NAMALWA (cell line): ENCODE measurements at regions not wholly inside any gene's neighbourhood (a gene's known extent, or its start where the extent isn't known, plus 50 kb on each side); places are given as distances from the start of the nearest gene placed in this dataset.
A peak's percentile ranks its signal among the peaks of the same experiment; 100 is the strongest.

ENCODE experiments used
- DNase-seq: peaks from one replicate; pipeline ENCODE4 v3.0.0-alpha.2; 2015; ENCODE audit warnings: low spot score

DNA sequence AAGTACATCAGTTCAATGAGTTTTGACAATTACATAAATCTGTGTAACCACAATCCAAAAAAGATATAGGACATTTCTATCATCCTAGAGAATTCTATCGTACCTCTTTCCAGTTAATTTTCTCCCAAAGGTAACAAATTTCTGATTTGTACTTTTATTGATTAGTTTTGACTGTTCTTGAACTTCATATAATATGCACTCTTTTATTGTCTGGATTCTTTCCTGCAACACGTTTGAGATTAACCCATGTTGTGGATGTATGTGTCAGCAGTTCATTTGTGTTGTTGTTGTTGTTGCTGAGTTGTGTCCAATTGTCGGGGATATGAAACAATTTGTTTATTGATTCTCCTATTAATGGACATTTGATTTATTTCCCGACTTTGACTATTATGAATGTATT lies 145.9 kb upstream of the WDR11 start:
- no peak for DNase-seq

DNA sequence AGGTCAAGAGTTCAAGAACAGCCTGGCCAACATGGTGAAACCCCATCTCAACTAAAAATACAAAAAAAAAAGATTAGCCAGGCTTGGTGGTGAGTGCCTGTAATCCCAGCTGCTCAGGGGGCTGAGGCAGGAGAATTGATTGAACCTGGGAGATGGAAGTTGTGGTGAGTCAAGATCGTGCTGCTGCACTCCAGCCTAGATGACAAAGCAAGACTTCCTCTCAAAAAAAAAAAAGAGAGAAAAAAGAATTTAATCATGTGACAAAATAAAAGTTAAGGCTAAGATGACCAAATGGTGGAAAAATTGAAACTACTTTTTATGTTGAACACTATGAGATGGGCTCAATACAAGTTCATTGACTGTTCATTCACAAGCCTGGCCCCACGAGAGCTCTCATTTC lies 141.1 kb upstream of the WDR11 start:
- DNase-seq: no peak

GRCh38 chr10:120711860-120712259 lies 139.3 kb upstream of the WDR11 start:
- DNase-seq: no peak

DNA sequence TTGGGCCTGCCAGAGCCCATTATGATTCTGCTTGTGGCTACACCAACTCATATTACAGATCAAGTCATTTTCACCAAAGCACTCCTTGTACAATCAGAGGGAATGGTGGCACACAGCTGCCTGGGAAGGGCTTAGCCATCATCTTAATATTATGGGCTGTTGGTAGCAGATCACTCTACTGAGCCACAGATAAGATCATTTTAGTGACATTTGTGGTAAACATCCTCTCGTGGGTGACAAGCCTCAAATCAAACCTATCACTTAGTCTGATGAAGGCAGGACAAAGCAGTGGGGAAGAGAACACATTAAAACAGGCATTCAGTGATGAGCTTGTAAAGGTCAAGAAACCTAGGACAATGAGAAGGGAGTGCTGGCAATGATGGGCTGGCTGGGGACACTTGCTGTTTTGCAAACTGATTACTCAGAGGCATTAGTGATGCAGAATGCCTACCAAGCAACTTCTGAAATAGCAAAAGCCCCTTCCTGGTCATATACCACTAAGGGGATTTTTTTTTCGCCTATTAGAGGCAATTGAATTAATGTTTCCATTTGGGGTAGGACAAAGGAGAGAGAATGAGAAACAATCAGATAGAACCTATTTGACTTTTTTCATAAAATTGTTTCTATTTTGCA lies 137.5 kb upstream of the WDR11 start:
- no peak for DNase-seq

DNA sequence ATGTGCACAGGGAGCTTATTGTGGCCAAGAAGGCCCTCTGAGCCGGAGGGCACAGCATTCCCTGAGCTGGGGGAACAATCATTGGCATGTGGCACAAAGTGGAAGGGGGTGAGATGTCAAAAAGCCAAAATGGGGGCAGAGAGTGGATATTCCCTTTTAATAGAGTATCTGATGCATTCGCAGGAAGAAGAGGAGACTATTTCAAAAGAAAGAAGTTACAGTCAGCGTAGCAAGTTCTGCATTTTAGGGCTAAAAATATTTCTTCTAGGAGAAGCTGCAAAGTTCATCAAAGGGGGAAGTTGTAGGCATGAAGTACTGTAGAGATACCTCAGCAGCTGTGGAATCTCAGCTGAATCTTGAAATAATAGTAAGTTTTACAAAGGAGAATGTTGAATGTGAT lies 136.0 kb upstream of the WDR11 start:
- no peak for DNase-seq

DNA sequence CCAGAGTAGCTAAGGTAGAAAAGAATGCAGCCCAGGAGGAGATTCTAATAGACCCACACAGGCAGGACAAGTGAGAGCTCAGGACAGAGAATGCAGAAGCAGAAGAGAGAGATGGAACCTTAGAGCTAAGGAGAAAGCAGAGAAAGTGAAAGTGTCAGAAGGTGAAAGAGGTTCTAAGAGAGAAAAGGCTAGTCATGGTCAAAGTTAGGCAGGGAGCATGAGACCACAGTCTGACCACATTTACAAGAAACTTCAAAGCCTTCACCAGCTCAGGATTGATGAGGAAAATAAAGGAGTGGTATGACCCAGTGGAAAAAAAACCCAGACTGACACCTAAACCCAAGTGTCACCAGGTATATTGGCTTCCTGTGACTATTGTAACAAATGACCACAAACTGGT lies 131.8 kb upstream of the WDR11 start:
- no peak for DNase-seq

GRCh38 chr10:120727001-120727400 lies 124.2 kb upstream of the WDR11 start:
- no peak for DNase-seq

DNA sequence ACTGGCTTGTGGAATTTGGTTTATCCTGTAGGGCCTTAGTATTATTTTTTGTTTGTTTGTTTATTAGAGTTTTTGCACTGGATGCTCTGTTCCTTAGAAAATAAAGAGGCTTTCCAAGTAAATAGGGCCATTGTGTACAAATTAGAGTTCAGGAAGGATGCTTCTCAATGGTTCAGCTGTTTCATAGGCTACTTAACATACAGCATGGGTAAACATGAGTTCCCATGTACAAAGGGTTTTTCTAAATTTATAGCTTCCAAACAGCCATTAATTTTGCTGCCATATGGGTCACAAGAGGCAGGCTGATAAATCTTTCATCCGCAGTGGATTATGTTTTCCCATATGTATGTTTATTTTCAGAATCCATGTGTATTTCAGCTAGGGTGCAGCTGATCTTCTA lies 121.6 kb upstream of the WDR11 start:
- no peak for DNase-seq

DNA sequence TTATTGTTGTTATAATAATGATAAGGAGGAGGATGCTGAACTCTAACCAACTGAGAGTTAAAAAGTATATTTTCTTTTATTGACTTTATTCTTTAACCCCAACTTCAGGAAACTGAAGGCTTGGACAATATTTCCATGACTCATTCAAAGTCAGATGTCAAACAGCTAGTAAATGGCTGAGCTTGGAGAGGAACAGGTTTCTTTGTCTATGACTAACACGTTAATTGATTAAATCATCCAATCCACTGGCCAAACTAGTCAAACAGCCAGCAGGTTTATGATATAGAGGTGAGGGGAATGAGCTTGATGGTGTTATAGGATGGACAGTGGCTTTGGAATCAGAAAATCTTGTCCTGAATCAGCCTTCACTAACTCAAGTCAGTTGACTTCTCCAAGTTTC lies 119.1 kb upstream of the WDR11 start:
- no peak for DNase-seq

DNA sequence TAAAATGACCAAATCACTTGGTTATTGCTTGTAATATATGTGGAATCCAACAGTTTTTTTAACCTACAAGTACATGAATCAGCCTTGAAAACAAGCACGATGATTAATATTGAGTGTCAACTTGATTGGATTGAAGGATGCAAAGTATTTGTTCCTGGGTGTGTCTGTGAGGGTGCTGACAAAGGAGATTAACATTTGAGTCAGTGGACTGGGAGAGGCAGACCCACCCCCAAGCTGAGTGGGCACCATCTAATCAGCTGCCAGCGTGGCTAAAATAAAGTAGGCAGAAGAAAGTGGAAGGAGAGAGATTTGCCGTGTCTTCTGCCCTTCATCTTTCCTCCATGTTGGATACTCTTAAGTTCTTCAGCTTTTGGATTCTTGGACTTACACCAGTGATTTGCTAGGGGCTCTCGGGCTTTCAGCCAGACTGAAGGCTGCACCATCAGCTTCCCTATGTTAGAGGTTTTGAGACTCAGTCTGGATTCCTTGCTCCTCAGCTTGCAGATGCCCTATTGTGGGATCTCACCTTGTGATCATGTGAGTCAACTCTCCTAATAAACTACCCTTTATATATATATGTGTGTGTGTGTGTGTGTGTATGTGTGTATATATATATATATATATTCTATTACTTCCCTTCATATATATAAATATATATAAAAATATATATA lies 118.4 kb upstream of the WDR11 start:
- DNase-seq: no peak

- no peak for DNase-seq
Measured at GRCh38 chr10:120734483-120735078, 116.6 kb upstream of the WDR11 start.

GRCh38 chr10:120735315-120735714 lies 115.8 kb upstream of the WDR11 start:
- no peak for DNase-seq

GRCh38 chr10:120735773-120736371 lies 115.3 kb upstream of the WDR11 start:
- peak; percentile 58 for DNase-seq

GRCh38 chr10:120736377-120736776 lies 114.8 kb upstream of the WDR11 start:
- DNase-seq: no peak

- no peak for DNase-seq
Measured at GRCh38 chr10:120738658-120739057, 112.5 kb upstream of the WDR11 start.

DNA sequence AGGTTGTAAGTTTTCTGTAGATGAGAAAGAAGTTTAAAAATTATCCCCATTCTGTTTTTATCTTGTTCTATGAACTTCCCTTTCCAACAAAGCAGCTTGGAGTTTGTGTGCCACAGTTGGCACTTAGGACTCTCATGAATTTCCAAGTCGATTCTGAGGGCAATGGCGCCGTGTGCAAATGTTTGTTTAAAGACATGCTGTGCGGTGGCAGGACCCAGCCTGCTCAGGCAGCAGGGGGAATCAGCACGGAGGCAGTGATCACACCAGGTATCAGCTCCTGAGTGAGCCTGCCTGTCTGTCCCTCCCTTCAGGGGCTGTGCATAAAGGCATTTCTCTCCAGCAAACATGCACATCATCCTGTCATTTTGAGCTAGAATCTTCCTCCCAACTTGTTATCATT lies 109.8 kb upstream of the WDR11 start:
- no peak for DNase-seq

DNA sequence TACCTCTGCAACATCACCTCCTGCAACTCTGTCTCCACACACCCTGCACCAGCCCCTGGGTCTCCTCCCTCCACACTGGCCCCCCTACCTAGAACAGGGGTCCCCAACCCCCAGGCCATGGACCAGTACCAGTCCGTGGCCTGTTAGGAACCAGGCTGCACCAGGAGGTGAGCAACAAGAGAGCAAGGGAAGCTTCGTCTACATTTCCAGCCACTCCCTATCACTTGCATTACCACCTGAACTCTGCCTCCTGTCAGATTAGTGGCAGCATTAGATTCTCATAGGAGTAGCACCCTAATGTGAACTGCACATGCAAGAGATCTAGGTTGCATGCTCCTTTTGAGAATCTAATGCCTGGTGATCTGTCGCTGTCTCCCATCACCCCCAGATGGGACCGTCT lies 108.8 kb upstream of the WDR11 start:
- no peak for DNase-seq

DNA sequence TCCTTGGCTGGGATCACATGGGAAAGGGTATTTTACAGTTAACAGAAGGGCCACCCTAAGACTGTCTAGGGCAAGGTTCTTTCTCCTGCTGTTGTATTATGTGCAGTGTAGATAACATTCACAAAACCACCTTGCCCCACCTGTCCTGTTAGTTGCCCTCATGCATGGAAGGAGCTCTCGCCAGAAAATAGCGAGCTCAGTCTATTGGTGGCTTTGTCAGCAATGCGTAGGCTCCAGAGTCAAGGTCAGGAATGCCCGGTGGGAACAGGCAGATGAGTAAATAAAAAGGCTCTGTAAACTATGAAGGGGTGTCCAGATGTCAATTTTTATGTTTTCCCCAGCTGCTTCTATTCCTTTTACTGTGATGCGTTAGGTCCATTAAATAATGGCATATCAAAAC lies 107.1 kb upstream of the WDR11 start:
- DNase-seq: no peak

DNA sequence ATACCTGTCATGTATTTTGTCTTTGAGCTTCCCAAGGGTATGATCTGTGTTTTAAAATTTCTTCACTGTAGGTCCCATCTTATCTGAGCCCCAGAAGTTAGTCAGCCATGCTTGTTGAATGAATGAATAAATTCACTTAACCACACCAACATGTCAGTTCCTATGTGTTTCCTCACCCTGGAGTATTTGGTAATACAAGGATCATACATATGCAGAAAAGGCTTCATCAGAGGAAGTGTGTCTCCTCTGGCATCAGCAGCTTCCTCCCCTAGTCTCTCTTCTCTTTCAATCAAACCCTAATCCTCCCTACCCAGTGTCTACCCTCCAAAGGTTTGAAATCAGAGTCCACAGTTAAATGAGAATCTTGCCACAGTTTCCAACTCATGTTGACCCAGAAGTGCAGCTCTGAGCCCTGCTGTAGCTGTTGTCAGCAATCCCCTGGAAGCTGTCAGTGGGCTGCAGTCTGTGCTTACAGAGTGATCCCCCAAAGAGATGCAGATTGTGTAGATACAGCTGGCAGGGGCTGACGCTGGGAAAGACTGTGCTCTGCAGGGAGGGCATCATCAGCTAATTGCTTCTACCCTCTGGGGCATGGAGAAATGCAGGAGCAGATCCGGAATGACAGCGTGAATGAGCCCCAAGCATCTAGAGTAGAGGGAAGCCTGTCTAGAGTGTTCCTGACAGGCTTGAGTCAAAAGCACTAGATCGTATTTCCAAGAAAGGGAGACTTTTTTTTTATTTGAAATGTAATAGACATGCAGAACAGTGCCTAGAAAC lies 105.0 kb upstream of the WDR11 start:
- DNase-seq: no peak

- no peak for DNase-seq
Measured at GRCh38 chr10:120748519-120748918, 102.6 kb upstream of the WDR11 start.

GRCh38 chr10:120749072-120749471 lies 102.1 kb upstream of the WDR11 start:
- no peak for DNase-seq

GRCh38 chr10:120749856-120750566 lies 101.2 kb upstream of the WDR11 start:
- peak; percentile 12 for DNase-seq
